ENCODE measurements at regions not wholly inside any gene's neighbourhood (a gene's known extent, or its start where the extent isn't known, plus 50 kb on each side); places are given as distances from the start of the nearest gene placed in this dataset.

- no peak for DNase-seq (ENCODE audit: low spot score)
Observed at GRCh38 chr1:55622074-55622473, 406.9 kb upstream of the USP24 start.

- DNase-seq (ENCODE audit: low spot score): no peak
Observed at GRCh38 chr1:55618199-55618598, 403.0 kb upstream of the USP24 start.

- DNase-seq (ENCODE audit: low spot score): no peak
Observed at GRCh38 chr1:55617288-55617982, 402.3 kb upstream of the USP24 start.

GRCh38 chr1:55612988-55613387 lies 397.8 kb upstream of the USP24 start:
- DNase-seq (ENCODE audit: low spot score): no peak

GRCh38 chr1:55611123-55611522 lies 396.0 kb upstream of the USP24 start:
- no peak for DNase-seq (ENCODE audit: low spot score)

- no peak for DNase-seq (ENCODE audit: low spot score)
Observed at GRCh38 chr1:55610203-55610602, 395.0 kb upstream of the USP24 start.

GRCh38 chr1:55609630-55610029 lies 394.5 kb upstream of the USP24 start:
- DNase-seq (ENCODE audit: low spot score): no peak

GRCh38 chr1:55605155-55605554 lies 390.0 kb upstream of the USP24 start:
- no peak for DNase-seq (ENCODE audit: low spot score)

- no peak for DNase-seq (ENCODE audit: low spot score)
Observed at GRCh38 chr1:55604749-55605148, 389.6 kb upstream of the USP24 start.

- DNase-seq (ENCODE audit: low spot score): no peak
Observed at GRCh38 chr1:55604179-55604578, 389.0 kb upstream of the USP24 start.

GRCh38 chr1:55600242-55600641 lies 385.1 kb upstream of the USP24 start:
- no peak for DNase-seq (ENCODE audit: low spot score)

- no peak for DNase-seq (ENCODE audit: low spot score)
Observed at GRCh38 chr1:55597910-55598309, 382.7 kb upstream of the USP24 start.

- no peak for DNase-seq (ENCODE audit: low spot score)
Observed at GRCh38 chr1:55594701-55595100, 379.5 kb upstream of the USP24 start.

- DNase-seq (ENCODE audit: low spot score): no peak
Observed at GRCh38 chr1:55593298-55593697, 378.1 kb upstream of the USP24 start.

GRCh38 chr1:55592122-55592521 lies 377.0 kb upstream of the USP24 start:
- no peak for DNase-seq (ENCODE audit: low spot score)

GRCh38 chr1:55589671-55590297 lies 374.6 kb upstream of the USP24 start:
- DNase-seq (ENCODE audit: low spot score): no peak

- no peak for DNase-seq (ENCODE audit: low spot score)
Observed at GRCh38 chr1:55588309-55588708, 373.1 kb upstream of the USP24 start.

GRCh38 chr1:55586771-55587170 lies 371.6 kb upstream of the USP24 start:
- DNase-seq (ENCODE audit: low spot score): no peak

GRCh38 chr1:55585402-55585792 lies 370.2 kb upstream of the USP24 start:
- no peak for DNase-seq (ENCODE audit: low spot score)

- DNase-seq (ENCODE audit: low spot score): no peak
Observed at GRCh38 chr1:55584526-55585401, 369.6 kb upstream of the USP24 start.

GRCh38 chr1:55582084-55582483 lies 366.9 kb upstream of the USP24 start:
- DNase-seq (ENCODE audit: low spot score): no peak

GRCh38 chr1:55580845-55581332 lies 365.7 kb upstream of the USP24 start:
- DNase-seq (ENCODE audit: low spot score): no peak

Data from activated CD4-positive, alpha-beta T cell treated with anti-CD3 and anti-CD28 coated beads, Interleukin-2, Interleukin-4, amounts not matched to agents 100 ng/mL and 50 ng/mL, durations not matched to agents 16 hours and 8 hours (primary cell).